ENCODE measurements at regions not wholly inside any gene's neighbourhood (a gene's known extent, or its start where the extent isn't known, plus 50 kb on each side); places are given as distances from the start of the nearest gene placed in this dataset.

- TF ChIP-seq CTCF (IDR thresholded peaks at IDR 0.05) (no peak), POLR2A (IDR thresholded peaks at IDR 0.05) (no peak)
Measured at GRCh38 chr2:120898496-120898895, 162.8 kb downstream of the GLI2 start.
